Keratinocyte (primary cell): ENCODE measurements at regions not wholly inside any gene's neighbourhood (a gene's known extent, or its start where the extent isn't known, plus 50 kb on each side); places are given as distances from the start of the nearest gene placed in this dataset.

Source experiments
- CTCF ChIP-seq, 3 experiments: IDR thresholded peaks in 1 of 3; conservative IDR thresholded peaks in 1 of 3; optimal IDR thresholded peaks in 1 of 3; 2 replicates in 2 of 3; 3 replicates in 1 of 3; pipeline versions ENCODE3 to v1.5.1; 2011; ENCODE audit warnings: low read length in 3 of 3, mild to moderate bottlenecking in 3 of 3, moderate library complexity in 2 of 3, control low read depth in 1 of 3, inconsistent platforms in 1 of 3; ENCODE audit not compliant: insufficient read depth in 2 of 3; ENCODE audit errors: extremely low read depth in 1 of 3
- EZH2 ChIP-seq: IDR thresholded peaks from one replicate; pipeline ENCODE4 v1.6.1; 2012; ENCODE audit warnings: inconsistent platforms, mild to moderate bottlenecking, low read length, moderate library complexity

DNA sequence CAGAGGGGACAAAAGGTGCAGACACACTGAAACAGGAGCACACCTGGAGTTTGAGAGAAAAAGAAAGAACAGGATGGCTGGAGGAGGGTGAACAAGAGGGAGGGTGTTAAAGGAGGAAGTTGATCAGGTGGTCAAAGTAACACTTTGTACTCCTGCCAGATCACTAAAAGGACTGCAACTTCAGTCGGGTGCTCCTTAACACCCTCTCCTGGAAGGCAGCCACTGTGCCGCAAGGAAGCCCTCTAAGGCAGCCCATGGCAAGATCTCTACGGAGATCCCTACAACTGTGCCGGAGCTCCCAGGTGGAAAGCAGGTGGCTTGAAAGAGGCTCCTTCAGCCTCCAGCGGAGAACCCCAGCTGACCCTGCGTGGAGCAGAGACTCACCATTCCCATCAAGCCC, 124.4 kb upstream of the MSX2 start:
- no peak for TF ChIP-seq CTCF (optimal IDR thresholded peaks at IDR 0.05 in 1 of 3, IDR thresholded peaks at IDR 0.05 in 1 of 3, conservative IDR thresholded peaks at IDR 0.05 in 1 of 3; ENCODE audit: extremely low read depth in 1 of 3, insufficient read depth in 2 of 3, low read length in 3 of 3)
- no peak for TF ChIP-seq EZH2
